Peyer's patch (tissue), 4 donors: ENCODE measurements at regions not wholly inside any gene's neighbourhood (a gene's known extent, or its start where the extent isn't known, plus 50 kb on each side); places are given as distances from the start of the nearest gene placed in this dataset.

Experiments
- CTCF ChIP-seq, 6 experiments: fragments of 450-650 bp in 4 of 6; fragments of 200-600 bp in 2 of 6; sonication (generic) in 1 of 6; IDR thresholded peaks; one replicate each; pipeline ENCODE4 v1.5.1; 2017 to 2019; ENCODE audit warnings: antibody characterized with exemption in 6 of 6, mild to moderate bottlenecking in 3 of 6, moderate library complexity in 1 of 6
- POLR2A ChIP-seq, 2 donors: fragments of 450-650 bp; IDR thresholded peaks; one replicate each; pipeline ENCODE4 v1.5.1; 2017; ENCODE audit warnings: antibody characterized with exemption in 2 of 2, mild to moderate bottlenecking in 2 of 2, moderate library complexity in 2 of 2

- no peak for TF ChIP-seq CTCF (IDR thresholded peaks at IDR 0.05)
- TF ChIP-seq POLR2A (IDR thresholded peaks at IDR 0.05), result no peak
Observed at GRCh38 chr2:8500124-8501054, 181.5 kb upstream of the ID2 start.
